HEK293 (cell line): ENCODE measurements at regions not wholly inside any gene's neighbourhood (a gene's known extent, or its start where the extent isn't known, plus 50 kb on each side); places are given as distances from the start of the nearest gene placed in this dataset.

Experiments used
- MYNN ChIP-seq: fragments of 450-650 bp; formaldehyde crosslinking; IDR thresholded peaks from 2 replicates; pipeline ENCODE4 v1.5.1; 2016; ENCODE audit warnings: missing biosample characterization, missing genetic modification characterization, borderline replicate concordance
- ZNF155 ChIP-seq: fragments of 450-650 bp; formaldehyde crosslinking; IDR thresholded peaks from 2 replicates; pipeline ENCODE4 v1.5.1; 2016; ENCODE audit warnings: missing biosample characterization, missing genetic modification characterization
- ZNF629 ChIP-seq: fragments of 450-650 bp; formaldehyde crosslinking; IDR thresholded peaks from 2 replicates; pipeline ENCODE4 v1.5.1; 2017; ENCODE audit warnings: missing biosample characterization, missing genetic modification characterization
- TF ChIP-seq, protein P1 (sequence below): fragments of 450-650 bp; formaldehyde crosslinking; IDR thresholded peaks from 2 replicates; pipeline ENCODE4 v1.5.1; 2016; ENCODE audit warnings: missing biosample characterization, missing genetic modification characterization

DNA sequence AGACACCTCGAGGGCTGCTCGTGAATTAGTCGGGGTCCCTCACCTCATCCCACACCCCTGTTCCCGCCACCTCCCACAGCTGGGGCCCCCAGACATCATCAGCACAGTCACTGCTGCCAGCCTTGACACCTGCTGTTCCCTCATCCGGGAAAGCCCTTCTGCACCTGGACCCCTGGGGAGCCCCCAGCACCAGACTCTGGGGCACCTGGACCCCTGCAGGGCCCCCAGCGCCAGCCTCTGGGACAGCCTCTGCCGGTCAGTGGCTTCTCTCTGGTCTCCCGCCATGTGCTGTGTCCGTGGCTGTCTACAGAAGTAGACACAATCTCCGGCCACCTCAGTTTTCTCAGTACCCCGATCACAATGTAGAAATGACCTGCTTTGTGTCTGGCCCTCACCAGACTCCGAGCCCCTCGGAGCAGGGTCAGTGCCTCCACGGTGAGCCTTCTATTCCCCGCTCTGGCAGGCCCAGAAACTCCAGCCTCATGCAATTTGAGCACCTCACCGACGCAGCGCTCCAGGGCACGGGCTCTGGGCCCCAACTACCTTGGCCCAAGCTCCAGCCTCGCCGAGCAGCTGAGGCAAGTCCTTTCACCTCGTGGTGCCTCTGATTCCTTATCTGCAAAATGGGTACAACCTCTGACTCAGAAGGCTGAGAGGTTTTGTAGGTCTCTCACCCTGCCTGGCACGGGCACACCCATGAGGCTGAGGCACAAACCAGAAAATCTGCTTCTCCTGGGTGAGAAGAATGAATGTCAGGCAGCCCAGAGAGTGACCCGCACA lies 84.7 kb downstream of the RIPK4 start:
- TF ChIP-seq MYNN (no peak), ZNF155 (tag by site-specific recombination) (no peak), ZNF629 (tag by site-specific recombination) (no peak)
- TF ChIP-seq, protein P1, sequence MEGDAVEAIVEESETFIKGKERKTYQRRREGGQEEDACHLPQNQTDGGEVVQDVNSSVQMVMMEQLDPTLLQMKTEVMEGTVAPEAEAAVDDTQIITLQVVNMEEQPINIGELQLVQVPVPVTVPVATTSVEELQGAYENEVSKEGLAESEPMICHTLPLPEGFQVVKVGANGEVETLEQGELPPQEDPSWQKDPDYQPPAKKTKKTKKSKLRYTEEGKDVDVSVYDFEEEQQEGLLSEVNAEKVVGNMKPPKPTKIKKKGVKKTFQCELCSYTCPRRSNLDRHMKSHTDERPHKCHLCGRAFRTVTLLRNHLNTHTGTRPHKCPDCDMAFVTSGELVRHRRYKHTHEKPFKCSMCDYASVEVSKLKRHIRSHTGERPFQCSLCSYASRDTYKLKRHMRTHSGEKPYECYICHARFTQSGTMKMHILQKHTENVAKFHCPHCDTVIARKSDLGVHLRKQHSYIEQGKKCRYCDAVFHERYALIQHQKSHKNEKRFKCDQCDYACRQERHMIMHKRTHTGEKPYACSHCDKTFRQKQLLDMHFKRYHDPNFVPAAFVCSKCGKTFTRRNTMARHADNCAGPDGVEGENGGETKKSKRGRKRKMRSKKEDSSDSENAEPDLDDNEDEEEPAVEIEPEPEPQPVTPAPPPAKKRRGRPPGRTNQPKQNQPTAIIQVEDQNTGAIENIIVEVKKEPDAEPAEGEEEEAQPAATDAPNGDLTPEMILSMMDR = no peak
